ENCODE measurements at regions not wholly inside any gene's neighbourhood (a gene's known extent, or its start where the extent isn't known, plus 50 kb on each side); places are given as distances from the start of the nearest gene placed in this dataset.

DNA sequence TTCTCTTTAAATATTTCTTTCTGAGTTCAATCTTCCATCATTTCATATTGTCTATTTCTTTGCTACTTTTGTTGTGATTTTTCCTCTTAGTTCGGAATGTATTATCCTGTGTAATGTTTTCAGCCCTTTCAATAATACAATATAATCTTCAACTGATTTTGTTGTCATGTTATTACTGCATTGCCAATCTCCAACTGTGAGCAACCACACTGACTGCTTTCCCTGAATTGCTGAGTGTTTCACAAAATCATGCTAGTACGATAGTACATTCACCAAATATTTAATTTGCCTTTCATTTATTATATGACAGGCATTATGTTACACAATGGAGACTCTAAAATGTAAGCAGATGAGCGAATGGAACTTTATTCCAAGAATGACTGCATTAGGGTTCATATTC lies 744.3 kb upstream of the ATXN8OS start:
- ChIA-PET POLR2A (ENCODE audit: unreplicated experiment) (no interaction called here), CTCF (no interaction called here)
- H3K9me2 ChIP-seq (replicated peaks; ENCODE audit: low read length): no peaks in the 10 kb centered on the region
- H3K9me3 ChIP-seq (ENCODE audit: low read length): no peaks in the 10 kb centered on the region
- no peak overlapping the region for H3K27ac ChIP-seq (ENCODE audit: low read length)
- DNase-seq (no peak), ATAC-seq (no peak)
- H3F3A ChIP-seq (ENCODE audit: low read length, unreplicated experiment): no peaks in the 10 kb centered on the region
- H3K36me3 ChIP-seq (ENCODE audit: low read depth, low read length): no peaks in the 10 kb centered on the region
- H3K4me3 ChIP-seq (ENCODE audit: low read length): no peak overlapping the region
- no peaks in the 10 kb centered on the region for H4K20me1 ChIP-seq (ENCODE audit: low read length)
- H3K27me3 ChIP-seq (ENCODE audit: low read length): no peaks in the 10 kb centered on the region
- no peaks in the 10 kb centered on the region for H3K79me2 ChIP-seq (ENCODE audit: low read length)
- no peak overlapping the region for H3K9ac ChIP-seq (ENCODE audit: low read length)
- no peaks in the 10 kb centered on the region for H3K4me1 ChIP-seq (ENCODE audit: insufficient read depth, low read length)
- H3K4me2 ChIP-seq (ENCODE audit: low read length): no peak overlapping the region
- TF ChIP-seq EZH2phosphoT487 (IDR thresholded peaks at IDR 0.05; ENCODE audit: borderline replicate concordance, low read length) (no peak), EZH2 (IDR thresholded peaks at IDR 0.05; ENCODE audit: low read length, unreplicated experiment) (no peak)
- TF ChIP-seq, protein P1, sequence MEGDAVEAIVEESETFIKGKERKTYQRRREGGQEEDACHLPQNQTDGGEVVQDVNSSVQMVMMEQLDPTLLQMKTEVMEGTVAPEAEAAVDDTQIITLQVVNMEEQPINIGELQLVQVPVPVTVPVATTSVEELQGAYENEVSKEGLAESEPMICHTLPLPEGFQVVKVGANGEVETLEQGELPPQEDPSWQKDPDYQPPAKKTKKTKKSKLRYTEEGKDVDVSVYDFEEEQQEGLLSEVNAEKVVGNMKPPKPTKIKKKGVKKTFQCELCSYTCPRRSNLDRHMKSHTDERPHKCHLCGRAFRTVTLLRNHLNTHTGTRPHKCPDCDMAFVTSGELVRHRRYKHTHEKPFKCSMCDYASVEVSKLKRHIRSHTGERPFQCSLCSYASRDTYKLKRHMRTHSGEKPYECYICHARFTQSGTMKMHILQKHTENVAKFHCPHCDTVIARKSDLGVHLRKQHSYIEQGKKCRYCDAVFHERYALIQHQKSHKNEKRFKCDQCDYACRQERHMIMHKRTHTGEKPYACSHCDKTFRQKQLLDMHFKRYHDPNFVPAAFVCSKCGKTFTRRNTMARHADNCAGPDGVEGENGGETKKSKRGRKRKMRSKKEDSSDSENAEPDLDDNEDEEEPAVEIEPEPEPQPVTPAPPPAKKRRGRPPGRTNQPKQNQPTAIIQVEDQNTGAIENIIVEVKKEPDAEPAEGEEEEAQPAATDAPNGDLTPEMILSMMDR (conservative IDR thresholded peaks at IDR 0.05; ENCODE audit: low read depth, low read length): no peak
- H2AFZ ChIP-seq (ENCODE audit: low read length): no peak overlapping the region
- BruUV-seq (replicated peaks): no TSS peak
- intact Hi-C loops (cut with micrococcal nuclease): no loop called here

GRCh38 chr13:69331245-69331644 lies 776.4 kb upstream of the ATXN8OS start:
- H3K9me3 ChIP-seq (ENCODE audit: low read length): no peaks in the 10 kb centered on the region
- H3K4me3 ChIP-seq (ENCODE audit: low read length): no peak overlapping the region
- H3K79me2 ChIP-seq (ENCODE audit: low read length): no peaks in the 10 kb centered on the region
- H3F3A ChIP-seq (ENCODE audit: low read length, unreplicated experiment): no peaks in the 10 kb centered on the region
- no peaks in the 10 kb centered on the region for H3K36me3 ChIP-seq (ENCODE audit: low read depth, low read length)
- H3K27me3 ChIP-seq (ENCODE audit: low read length): no peaks in the 10 kb centered on the region
- POLR2A ChIA-PET (ENCODE audit: unreplicated experiment): no interaction called here
- H2AFZ ChIP-seq (ENCODE audit: low read length): no peak overlapping the region
- no peaks in the 10 kb centered on the region for H3K9me2 ChIP-seq (replicated peaks; ENCODE audit: low read length)
- TF ChIP-seq EZH2 (IDR thresholded peaks at IDR 0.05; ENCODE audit: low read length, unreplicated experiment) (no peak), EZH2phosphoT487 (IDR thresholded peaks at IDR 0.05; ENCODE audit: borderline replicate concordance, low read length) (no peak)
- TF ChIP-seq, protein P1 (conservative IDR thresholded peaks at IDR 0.05; ENCODE audit: low read depth, low read length): no peak
- intact Hi-C loops (cut with micrococcal nuclease): no loop called here
- no peak overlapping the region for H3K27ac ChIP-seq (ENCODE audit: low read length)
- DNase-seq (no peak), ATAC-seq (no peak)
- H3K4me2 ChIP-seq (ENCODE audit: low read length): no peak overlapping the region
- no peaks in the 10 kb centered on the region for H3K4me1 ChIP-seq (ENCODE audit: insufficient read depth, low read length)
- CTCF ChIA-PET: no interaction called here
- no peaks in the 10 kb centered on the region for H4K20me1 ChIP-seq (ENCODE audit: low read length)
- BruUV-seq (replicated peaks): no TSS peak
- H3K9ac ChIP-seq (ENCODE audit: low read length): no peak overlapping the region

GRCh38 chr13:69324090-69324886 lies 783.3 kb upstream of the ATXN8OS start:
- H3K36me3 ChIP-seq (ENCODE audit: low read depth, low read length): no peaks in the 10 kb centered on the region
- H3K9ac ChIP-seq (ENCODE audit: low read length): no peak overlapping the region
- H3K27me3 ChIP-seq (ENCODE audit: low read length): no peaks in the 10 kb centered on the region
- ATAC-seq: peak; percentile 31; the same call in 1 of the 2 replicates
- no peak overlapping the region for H3K27ac ChIP-seq (ENCODE audit: low read length)
- H2AFZ ChIP-seq (ENCODE audit: low read length): no peak overlapping the region
- DNase-seq: peak; percentile 42
- no peak overlapping the region for H3K4me3 ChIP-seq (ENCODE audit: low read length)
- intact Hi-C loops (cut with micrococcal nuclease): loop anchor here (1.0 to 10.0 kb wide), 4 partner anchors 201 to 1021 kb away; no protein-coding TSS in a partner anchor
- H4K20me1 ChIP-seq (ENCODE audit: low read length): no peaks in the 10 kb centered on the region
- ChIA-PET CTCF (no interaction called here), POLR2A (ENCODE audit: unreplicated experiment) (no interaction called here)
- H3K79me2 ChIP-seq (ENCODE audit: low read length): no peaks in the 10 kb centered on the region
- H3K4me1 ChIP-seq (ENCODE audit: insufficient read depth, low read length): no peaks in the 10 kb centered on the region
- H3K9me2 ChIP-seq (replicated peaks; ENCODE audit: low read length): no peaks in the 10 kb centered on the region
- H3F3A ChIP-seq (ENCODE audit: low read length, unreplicated experiment): no peaks in the 10 kb centered on the region
- TF ChIP-seq, protein P1 (conservative IDR thresholded peaks at IDR 0.05; ENCODE audit: low read depth, low read length): peak; percentile 51
- no peak for TF ChIP-seq EZH2 (IDR thresholded peaks at IDR 0.05; ENCODE audit: low read length, unreplicated experiment)
- no TSS peak for BruUV-seq (replicated peaks)
- H3K9me3 ChIP-seq (ENCODE audit: low read length): no peaks in the 10 kb centered on the region
- H3K4me2 ChIP-seq (ENCODE audit: low read length): no peak overlapping the region

Measured in PC-3 (cell line).